Fibroblast of skin of right biceps (primary cell): ENCODE measurements at regions not wholly inside any gene's neighbourhood (a gene's known extent, or its start where the extent isn't known, plus 50 kb on each side); places are given as distances from the start of the nearest gene placed in this dataset.

Experiments
- DNase-seq: peaks from one replicate; pipeline ENCODE4 v3.0.0-alpha.2; 2013

DNA sequence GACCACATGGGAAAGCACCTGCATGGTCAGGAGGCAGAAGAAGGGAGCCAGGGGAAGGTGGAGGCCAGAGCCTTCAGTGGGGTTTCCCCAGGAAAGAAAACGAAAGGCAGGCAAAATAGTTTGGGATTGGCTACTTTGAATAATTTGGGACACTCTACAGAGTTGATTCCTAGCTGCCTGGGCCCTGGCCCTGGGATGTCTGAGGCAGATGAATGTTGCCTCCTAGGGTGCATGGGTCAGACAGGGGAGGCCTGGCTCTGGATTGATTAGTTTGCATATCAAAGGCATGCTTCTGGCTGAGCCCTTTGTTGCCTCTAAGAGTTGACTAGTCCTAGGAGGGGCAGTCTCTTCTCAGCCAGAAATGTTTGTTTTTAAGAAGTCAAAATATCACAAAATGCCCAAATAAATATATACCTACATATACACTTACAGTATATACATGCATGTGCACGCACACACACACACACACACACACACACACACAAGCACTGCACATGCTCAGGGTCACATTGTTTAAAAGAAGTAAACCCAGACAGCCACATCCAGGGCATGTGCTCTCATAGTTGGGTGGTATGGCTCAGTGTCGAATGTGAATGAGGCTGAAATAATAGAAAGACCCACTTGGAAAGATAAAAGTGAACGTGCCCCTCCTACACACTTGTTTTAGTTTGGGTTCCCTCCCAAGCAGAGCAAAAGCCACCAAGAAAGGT, 184.2 kb downstream of the GPAM start:
- DNase-seq, result no peak

DNA sequence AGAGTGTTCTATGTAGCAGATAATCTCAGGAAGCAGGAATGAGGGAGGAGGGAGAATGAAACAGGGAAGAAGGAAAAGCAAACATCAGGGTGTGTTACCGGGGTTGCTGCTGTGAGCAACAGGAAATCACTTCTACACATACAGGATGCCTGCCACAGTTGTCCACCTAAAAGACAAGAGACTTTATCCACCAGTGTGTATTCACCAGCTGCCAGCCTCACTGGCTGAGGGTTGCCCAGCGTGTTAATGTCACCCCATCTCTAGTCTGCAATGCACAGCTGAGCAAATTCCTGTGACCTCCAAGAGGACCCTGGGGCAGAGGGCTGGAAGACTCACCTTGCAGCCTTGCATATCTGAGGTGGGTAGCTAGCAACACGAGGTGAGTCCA, 183.7 kb downstream of the GPAM start:
- no peak for DNase-seq

DNA sequence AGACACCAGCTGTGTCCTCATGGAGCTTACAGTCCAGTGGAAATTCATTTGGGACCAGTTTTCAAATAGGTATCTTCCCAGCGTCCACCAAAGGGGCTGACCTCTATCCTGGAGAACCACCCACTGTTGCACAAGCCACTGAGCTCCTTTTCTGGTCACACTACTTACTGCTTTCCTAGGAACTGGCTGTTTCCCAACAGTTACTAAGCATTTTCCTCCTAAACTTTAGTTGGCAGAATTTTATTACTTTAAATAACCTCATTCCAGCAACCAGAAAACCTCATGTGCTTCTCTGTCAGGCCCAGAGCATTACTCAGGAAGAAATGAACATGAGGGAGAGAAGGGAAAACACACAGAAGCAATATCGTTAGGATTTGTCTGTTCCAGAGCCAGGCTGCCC, 183.1 kb downstream of the GPAM start:
- DNase-seq, result peak; percentile 5

DNA sequence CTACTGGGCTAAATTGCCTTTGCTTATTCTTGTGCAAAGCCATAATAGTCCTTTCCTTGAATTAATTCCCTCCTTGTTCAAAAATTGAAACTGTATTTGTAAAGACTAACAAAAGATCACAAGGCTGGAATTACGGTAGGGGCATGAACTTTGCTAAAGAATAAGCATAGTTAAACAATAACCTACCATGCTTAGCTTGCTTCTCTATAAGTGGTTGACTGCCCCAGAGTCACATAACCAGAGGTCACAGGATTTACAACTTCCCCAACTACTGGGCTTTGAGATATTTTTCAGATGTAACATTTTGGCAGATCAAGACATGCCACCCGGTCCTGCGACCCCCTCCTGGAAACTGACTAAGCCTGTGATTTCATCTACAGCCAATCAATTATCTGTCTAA, 181.4 kb downstream of the GPAM start:
- no peak for DNase-seq

DNA sequence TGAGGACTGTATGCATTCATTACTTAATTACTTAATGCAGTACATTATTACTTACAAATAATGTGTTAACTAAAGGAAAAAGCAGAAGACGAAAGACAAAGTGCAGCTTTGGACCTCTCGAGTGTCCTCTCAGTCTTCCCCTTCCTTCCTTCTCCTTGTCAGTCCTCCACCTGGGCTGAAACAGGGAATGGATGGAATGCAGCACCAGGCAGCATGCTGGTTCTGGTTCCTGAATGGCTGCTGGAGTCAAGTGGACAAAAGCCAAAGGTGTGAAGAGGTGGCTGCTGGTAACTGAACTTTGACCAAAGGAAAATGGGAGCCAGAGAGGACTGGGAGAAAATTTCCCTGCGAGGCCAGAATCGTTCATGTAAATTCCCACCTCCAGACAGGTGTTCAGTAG, 179.5 kb downstream of the GPAM start:
- no peak for DNase-seq

DNA sequence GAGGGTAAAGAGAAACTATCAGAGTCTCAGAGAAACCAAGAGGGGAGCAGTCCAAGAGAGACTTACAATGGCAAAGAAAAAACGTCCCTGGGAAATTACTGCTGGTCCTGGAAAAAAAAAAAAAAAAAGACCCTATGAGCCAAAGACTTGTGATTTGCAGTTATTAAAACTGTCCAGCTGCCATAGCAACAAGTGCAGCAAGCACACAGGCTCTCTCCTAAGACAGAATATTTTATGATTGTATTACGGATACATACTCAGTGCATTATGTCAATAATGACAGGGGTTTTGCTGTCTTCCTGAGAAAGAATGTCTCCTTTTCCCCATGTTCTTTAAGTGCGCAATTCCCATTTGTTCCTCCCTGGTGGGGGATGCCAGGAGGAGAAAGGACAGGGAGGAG, 178.5 kb downstream of the GPAM start:
- no peak for DNase-seq

DNA sequence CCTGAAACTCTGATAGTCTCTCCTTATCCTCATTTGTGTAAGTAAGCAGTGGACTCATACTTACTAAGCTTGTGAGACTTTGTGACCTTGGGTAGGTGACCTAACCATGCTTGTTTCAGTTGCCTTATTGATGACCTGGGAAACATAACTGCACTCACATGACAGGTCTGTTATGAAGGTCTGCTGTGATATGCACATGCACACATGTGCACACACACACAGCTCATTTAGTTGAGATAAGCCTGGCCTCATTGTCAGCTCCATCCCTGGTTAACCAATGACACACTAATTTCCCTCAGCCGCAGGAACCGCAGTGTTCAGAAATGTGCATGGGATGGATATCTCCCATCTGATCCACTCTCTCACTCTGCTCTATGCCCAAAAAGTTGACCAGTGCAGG, 177.2 kb downstream of the GPAM start:
- DNase-seq, result no peak

DNA sequence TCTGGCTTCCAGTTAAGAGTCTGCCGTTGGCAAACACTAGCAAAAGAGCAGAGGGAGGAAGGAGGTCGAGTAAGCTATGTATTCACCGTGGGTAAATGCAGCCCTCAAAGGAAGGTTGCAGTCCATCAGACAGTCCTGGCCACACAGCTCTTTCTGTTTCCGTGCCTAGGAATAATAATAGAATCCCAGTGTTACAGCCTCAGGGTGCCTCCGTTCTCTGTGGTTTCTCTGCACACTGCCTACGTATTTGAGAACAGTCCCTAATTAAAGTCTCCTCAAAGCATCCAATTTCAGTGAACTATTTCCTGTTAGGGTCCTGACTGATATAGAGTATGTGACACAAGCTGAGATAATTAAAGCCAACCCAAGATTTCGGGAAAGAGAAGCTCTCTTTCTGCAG, 176.7 kb downstream of the GPAM start:
- no peak for DNase-seq

DNA sequence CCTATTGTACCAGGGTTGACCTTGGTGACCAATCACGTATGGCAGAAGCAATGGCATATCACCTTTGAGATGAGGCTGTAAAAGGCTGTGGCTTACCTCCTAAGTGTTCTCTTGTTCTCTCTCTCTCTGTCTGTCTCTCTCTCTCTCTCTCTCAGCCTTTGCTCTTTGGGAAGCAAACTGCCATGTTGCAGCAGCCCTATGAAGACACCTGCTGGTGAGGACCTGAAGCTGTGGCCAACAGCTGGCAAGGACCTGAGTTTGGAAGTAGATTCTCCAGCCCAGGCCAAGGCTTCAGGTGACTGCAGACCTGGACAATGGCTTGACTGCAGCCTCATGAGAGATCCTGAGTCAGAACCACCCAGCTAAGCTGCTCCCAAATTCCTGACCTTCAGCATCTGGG, 161.4 kb downstream of the GPAM start:
- DNase-seq, result no peak

DNA sequence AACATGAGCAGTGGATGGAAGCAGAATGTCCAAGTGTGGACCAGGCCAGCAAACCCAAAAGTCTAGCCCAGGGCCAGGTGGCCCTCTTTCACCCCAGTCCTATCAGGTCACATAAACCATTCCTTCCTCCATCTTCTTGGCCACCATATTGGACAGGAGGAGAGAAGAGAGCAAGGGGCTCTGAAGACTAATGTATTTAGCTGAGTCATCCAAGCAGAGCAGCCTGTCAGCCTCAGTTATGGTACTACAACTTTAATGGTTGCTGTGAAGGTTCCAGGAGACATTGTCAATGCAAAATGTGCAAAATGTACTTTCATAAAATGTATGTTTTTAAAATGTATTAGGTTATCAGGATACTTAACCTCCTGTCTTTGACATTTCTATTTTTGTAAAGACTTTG, 159.5 kb downstream of the GPAM start:
- no peak for DNase-seq

DNA sequence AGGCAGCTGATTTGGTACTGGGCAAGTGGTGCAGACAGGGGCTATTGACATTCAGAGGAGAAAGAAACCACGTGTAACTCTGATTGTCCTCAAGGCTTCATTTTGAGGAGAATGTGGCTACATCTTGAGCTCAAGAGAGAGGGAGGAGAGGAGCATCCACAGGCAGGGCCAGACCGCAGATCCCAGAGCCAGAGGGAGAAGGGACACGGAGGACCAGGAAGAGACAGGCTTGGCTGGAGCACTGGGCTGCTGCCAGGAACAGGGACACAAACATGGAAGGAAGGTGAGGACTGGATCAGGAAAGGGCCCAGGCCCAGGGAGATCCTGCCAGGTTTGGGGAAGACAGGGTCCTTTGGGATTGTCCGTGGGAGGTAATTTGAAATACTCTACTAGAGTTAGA, 158.3 kb downstream of the GPAM start:
- DNase-seq, result no peak

DNA sequence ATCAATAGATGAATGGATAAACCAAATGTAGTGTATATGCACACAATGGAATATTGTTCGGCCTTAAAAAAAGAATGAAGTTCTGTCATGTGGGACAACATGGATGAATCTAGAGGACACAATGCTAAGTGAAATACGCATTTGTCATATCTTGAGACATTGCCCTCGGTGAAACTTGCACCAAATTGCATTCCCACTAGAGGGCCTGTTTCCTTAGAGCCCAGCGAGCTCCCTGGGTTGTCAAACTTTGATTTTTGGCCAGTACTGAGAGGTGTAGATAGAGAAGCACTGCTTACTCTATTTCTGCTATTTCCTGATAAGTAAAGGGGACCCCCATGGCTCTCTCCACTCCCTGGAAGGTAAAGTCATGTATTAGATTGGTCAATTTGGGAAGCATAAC, 157.1 kb downstream of the GPAM start:
- no peak for DNase-seq

DNA sequence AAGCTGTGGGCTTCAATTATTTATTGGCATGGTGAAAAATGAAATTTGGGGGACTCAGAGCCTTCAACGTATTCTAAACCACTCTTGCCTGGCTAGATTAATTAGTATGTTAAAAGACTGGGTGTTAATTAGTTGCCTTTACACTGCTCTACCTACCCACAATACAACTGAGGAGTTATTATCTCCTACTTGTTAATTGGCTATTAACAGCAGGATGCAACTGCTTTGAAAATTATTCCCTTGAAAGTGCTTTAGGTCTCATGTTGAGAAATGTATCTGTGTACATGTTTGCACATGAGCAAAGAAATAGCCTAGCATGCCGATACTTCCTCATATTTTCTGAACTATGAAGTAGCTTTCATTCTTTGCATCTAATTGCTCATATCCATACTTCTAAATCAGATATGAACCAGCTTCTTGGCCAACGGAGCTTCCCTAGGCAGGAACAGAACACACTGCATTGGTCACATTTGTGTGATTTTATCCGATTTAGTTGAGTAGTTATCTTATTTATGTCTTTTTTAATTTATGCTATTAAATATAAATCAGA, 155.8 kb downstream of the GPAM start:
- no peak for DNase-seq

DNA sequence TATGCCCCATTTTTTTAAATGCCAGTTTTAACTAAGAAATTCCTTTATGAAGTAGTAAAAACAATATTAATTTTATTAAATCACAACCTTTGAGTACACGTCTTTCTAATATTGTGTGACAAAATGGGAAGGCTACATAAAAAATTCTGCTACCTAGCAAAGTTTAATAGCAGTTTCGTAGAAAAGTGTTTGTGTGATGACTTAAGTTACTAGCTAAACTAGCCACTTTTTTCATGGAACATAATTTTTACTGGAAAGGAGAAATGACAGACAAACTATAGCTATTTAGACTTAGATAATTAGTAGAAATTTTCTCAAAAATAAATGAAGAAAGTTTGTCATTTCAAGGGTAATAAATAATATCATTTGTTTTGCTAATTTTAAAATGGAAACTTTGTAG, 153.1 kb downstream of the GPAM start:
- no peak for DNase-seq

DNA sequence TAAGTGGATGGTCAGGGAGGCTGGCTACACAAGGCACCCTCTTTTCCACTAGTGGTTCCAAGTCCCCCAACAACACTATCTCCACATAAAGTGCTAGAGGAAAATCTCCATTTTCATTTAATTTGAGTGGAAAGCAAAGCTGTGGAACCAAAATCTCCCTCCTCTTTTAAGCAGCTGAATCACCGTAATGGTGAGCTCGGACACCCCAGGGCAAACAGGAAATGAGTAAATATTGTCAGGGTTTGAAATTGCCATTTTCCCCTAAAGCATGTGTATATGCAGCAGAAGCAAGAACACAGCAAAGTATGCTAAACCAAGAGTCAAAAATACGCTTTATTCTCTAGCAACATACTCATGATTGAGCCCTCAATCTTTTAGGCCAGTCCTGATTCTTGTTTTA, 143.7 kb downstream of the GPAM start:
- DNase-seq, result no peak

DNA sequence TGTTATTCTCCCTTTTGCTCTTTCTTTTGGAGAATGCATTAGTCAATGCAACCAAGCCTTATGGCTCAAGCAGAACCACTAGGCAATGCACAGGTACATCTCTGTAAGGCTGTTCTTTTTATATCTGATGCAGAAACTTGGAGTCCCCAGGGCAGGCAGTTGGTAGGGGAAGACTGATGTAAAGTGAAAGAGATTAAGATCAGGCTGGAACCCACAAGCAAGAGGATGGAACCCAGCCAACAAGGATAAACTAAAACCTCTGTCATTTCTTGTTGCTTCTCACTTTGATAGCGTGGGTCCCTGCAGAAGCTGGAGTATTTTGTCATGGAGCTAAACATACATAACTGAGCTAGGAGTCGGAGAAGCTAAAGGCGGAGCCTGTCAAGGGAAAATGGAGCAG, 142.9 kb downstream of the GPAM start:
- DNase-seq, result no peak

DNA sequence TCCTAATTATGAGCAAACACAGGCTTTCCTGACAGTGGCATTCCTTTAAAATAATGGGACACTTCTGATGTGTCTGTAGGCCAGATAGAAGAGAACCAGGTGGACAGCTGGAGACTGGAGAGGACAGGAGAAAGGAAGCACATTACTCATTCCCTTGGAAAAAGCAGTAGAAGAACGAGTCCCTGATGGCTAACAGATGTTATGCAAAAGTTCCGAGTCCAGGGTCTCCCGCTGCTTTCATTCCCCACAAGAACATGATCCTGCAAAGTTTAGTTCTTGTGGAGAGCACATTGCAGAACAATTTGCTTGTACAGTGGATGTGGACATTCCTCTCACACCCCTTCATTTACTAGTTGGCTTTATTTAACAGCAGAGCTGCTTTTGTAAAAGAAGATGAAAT, 137.6 kb downstream of the GPAM start:
- no peak for DNase-seq

DNA sequence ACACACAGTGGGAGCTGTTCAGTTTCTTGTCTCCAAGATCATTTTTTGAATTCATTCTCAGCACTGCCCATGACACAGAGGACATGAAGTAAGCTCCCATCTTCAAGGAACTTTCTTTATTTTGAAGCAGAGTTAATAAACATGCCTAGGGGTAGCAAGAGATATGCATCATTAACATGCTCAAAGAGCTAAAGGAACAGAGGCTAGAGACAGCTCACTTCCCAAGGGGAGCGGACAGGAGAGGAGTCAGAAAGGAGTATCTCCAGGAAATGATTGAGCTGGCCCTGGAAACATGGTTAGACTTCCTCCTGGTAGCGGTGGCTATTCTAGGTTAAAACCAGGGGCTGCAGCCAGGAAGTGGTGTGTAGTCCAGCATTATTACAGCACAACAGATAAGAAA, 135.9 kb downstream of the GPAM start:
- DNase-seq, result no peak

DNA sequence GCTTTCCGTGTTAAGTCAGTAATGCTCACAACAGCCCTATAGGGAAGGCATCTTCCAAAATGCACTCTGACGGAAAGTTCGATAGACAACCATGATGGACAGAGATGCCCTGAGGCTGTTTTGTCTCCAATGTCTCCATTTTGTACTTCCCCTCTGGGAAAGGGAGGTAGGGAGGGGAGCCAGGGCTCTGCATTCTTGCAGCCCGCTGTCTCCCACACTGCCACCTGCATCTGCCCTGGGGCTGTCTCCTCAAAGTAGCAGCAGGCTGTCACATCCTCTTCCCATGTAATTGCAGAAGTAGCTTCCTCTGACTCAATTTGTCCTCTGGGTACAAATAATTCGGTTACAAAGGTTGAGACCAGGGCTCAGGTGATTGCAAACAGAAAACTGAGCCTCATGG, 131.4 kb downstream of the GPAM start:
- DNase-seq, result no peak

DNA sequence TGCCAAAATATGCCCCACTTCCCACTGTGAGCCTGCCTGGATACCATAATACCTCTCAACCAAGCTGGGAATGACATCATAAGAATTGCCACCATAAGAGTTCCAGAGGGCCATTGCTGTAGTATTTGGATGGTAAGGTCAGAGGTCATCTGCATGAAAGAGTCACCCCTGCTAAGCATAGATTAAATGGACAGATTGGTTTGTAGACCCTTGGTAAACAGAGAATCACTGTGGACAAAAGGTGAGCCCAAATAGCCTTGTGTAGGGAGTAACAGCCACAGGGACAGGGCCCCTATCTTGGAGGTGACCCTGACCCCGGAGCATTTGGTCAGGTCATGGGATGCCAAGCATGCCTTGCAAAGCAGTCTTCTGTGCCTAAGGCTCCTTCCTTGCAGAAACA, 129.7 kb downstream of the GPAM start:
- no peak for DNase-seq

DNA sequence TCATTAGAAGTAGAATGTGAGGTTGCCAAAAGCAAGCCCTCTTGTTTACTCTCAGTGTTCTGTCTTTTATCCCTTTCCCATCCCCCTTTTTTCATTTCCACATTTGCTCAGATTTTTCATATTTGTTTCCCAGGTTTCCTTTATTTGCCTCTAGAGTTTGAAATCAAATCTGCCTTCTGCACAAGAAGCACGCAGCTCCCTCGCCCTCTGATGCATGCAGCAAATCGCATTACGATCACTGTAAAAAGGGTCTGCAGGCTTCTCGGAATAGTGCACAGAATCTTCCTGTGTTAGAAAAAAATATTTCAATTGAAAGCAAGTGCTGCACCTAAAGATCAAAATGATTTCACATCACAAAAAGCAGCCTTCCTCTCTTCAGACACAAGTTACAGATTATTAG, 129.0 kb downstream of the GPAM start:
- no peak for DNase-seq

DNA sequence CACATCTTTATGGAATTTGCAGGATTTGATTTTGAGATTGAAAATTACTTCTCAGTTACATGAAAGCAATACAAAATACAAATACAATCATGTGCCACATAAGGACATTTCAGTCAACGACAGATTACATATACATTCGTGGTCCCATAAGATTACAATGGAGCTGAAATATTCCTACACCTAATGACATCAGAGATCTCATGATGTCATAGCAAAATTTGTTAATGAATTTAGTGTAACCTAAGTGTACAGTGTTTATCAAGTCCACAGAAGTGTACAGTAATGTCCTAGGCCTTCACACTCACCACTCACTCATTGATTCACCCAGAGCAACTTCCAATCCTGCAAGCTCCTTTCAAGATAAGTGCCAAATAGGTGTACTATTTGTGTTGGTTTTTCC, 126.5 kb downstream of the GPAM start:
- no peak for DNase-seq

DNA sequence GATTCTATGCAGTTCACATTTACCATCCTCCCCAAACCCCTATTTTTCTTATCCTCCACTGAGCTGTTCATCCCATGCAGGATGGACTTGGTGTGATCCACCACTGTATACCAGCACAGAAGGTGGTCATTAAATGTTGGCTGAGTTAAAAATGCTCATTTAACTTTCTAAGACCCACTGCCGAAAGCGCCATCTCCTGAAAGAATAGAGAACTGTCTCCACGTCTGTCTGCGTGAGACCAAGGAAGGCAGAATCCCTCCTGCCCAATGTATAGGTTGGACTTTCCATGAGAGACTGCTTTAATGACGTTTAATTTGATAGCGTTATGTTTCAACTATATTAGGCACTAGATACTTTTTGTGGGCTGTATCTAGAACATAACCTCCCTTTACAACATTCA, 124.3 kb downstream of the GPAM start:
- no peak for DNase-seq

DNA sequence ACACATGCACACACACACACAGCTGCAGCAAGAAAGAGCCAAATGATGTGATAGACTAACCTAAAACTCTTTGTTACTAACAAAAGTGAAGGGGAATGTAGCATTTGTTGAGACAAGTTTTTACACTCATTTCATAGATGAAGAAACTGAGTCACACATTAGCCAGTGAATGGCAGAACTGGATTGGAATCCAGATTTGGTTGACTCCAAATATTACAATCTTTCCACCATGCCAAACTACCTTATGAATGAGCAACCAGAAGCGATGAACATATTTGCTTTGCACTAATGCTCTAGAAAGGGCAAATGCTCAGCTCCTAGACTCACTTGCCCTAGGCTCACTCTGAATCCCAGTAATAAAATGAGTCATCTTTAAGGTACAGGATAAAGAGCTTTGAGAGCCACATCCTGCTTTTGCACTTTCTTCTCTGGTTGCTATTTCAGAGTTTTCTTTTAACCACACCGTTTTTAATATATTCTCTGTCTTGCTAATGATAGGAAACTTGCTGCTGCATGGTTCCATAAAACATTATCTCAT, 111.9 kb downstream of the GPAM start:
- no peak for DNase-seq

DNA sequence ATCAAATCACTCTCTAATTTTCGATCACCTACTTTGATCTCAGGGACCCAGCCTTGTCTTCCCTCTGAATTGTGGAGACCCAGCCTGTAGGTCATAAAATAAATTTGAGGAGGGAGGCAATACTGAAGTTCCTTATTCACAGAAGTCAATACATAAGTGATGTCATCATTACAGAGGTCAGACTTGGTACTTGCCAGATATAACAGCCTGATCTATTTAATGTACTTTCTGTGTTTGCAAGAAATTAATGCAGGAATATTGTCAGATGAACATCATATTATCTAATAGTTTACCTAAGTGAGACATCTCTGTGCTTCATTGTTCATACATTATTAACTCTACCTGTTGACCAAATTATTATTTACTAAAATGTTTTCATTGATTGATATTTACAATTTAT, 105.6 kb downstream of the GPAM start:
- no peak for DNase-seq
